ENCODE measurements at regions not wholly inside any gene's neighbourhood (a gene's known extent, or its start where the extent isn't known, plus 50 kb on each side); places are given as distances from the start of the nearest gene placed in this dataset.
"Not testable (repeated sequence)": the region's sequence is repeated elsewhere in the genome, so short reads cannot be mapped to it uniquely, and the experiment has no call there.

DNA sequence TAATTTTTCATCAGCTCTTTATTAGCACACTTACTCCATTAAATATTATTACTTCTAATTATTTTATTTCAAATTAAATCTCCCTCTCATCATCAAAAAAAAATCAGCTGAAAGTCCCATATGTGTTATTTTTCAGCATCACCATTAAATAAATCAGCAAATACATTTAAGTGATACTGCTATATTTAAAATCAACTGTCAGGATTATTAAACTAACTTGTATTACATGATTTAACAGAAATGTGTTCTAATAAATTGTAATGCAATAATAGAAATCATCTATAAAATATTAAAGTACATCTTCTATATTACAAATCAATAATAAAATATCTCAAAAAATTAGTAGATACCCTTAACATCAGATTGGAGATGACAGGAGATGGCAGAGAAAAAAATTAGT lies 538.6 kb upstream of the MIR17HG start:
- DNase-seq (ENCODE audit: low read depth in 4 of 4, low spot score in 3 of 4): no peak

DNA sequence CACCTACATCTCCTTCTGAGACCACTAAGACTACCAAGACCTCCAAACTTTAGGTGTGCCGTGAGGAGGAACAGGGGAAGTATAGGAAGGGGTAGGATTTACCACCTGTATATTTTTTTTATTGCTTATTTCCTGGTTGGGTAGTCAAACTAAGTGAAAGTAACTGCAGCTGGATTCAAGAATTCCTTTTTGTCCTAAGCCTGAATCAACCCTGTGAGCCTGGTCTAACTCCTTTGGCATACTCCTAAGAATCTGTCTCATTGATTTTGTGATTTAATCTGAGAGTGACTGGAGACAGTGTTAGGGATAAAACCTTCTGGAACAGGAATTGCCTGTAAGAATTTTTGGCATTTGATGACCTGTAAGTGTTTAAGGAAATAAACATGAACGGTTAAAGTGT lies 523.5 kb upstream of the MIR17HG start:
- no peak for DNase-seq (ENCODE audit: low read depth in 4 of 4, low spot score in 3 of 4)

DNA sequence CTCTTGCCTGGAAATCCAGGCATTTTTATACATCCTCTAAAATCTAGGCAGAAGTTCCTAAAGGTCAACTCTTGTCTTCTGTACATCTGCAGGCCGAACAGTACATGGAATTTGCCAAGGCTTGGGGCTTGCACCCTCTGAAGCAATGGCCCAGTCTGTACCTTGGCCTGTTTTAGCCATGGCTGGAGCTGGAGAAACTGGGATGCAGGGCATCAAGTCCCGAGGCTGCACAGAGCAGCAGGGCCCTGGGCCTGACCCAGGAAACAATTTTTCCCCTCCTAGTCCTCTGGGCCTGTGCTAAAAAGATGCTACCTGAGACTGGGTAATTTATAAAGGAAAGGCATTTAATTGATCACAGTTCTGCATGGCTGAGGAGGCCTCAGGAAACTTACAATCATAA lies 520.8 kb upstream of the MIR17HG start:
- no peak for DNase-seq (ENCODE audit: low read depth in 4 of 4, low spot score in 3 of 4)

DNA sequence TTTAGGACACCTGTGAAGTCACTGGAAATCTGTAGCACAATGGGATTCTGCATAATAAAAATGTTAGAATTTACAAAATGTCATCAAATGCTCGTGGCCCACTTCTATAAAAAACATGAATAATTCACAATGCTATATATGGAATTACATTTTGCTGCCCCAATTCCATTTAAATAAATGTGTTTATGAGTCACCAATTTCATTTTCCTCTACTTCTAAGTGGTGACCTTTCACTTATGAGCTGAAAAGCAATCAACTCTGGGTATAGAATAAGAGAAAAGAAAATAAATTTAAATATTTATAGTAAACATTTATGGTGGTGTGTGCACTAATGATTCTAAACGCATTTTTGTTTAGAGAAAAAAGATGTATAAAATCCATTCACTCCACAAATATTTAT lies 516.7 kb upstream of the MIR17HG start:
- DNase-seq (ENCODE audit: low read depth in 4 of 4, low spot score in 3 of 4): no peak

DNA sequence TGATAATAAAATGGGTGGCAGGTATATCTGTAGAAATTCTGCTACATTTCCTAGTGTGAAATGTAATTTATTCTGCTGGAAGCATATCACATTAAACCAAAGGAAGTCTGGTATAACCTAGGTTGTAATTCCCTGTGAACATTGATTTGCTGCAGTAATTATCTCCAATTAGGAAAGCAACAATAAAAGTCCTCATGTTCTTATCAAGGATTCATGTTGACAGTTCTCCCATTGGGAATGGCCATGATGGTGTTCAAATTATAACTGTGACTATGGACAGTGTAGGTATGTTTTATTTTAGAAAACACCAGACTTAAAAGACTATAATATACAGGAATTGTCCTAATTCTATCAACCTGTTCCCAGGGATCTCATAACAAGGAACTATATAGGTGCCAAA lies 513.5 kb upstream of the MIR17HG start:
- no peak for DNase-seq (ENCODE audit: low read depth in 4 of 4, low spot score in 3 of 4)

DNA sequence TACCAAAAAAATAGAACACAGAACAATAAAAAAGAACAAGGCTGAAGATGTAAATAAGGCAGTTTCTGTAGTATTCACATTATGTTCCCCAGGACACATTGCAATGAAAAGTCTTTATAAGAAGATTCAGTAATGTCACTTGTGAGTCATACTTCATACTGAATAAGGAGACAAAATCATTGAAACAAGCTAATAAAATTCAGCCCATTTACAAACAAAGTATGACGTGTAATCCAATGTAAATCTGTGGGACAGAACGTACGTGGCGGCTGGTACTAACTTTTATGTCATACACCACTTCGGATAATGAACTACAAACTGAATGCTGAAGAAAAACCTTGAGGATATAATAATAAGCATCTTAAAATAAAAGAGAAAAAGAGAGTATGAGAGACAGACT lies 512.8 kb upstream of the MIR17HG start:
- no peak for DNase-seq (ENCODE audit: low read depth in 4 of 4, low spot score in 3 of 4)

DNA sequence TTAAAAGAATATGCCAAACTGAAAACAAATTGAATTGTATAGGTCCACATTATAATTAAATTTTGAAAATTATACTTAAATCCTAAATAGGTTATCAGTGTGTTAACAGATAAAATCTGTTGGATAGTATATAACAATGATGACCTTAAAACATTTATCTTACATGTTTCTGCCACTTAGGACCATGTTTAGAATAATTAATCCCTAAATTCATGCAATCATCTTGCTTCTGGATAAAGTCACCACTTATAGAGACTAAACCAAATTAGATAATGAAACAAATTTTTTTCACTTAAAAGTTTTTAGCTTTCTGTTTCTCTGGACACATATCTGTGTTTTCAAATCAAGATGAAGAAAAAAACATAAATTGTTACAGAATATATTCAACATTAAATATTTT lies 511.7 kb upstream of the MIR17HG start:
- DNase-seq (ENCODE audit: low read depth in 4 of 4, low spot score in 3 of 4): no peak

DNA sequence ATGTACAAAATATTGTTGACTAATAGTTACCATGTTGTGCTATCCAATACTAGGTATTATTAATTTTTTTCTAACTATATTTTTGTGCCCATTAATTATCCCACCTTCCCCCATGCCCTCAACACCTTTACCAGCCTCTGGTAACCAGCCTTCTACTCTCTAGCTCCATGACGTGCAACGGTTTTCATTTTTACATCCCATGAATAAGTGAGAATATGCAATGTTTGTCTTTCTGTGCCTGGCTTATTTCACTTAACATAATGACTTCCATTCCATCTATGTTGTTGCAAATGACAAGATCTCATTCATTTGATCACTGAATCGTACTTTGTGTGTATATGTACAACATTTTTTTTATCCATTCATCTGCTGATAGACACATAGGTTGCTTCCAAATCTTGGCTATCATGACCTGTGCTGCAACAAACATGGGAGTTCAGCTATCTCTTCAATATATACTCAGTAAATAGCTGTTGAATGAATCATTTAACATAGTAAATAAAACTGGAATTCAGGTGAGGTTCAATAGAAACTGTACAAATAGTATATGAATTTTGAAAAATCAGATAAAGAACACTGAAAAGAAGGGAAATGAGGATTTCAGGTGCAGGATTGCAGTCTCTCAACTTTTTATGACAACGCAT lies 509.0 kb upstream of the MIR17HG start:
- no peak for DNase-seq (ENCODE audit: low read depth in 4 of 4, low spot score in 3 of 4)

DNA sequence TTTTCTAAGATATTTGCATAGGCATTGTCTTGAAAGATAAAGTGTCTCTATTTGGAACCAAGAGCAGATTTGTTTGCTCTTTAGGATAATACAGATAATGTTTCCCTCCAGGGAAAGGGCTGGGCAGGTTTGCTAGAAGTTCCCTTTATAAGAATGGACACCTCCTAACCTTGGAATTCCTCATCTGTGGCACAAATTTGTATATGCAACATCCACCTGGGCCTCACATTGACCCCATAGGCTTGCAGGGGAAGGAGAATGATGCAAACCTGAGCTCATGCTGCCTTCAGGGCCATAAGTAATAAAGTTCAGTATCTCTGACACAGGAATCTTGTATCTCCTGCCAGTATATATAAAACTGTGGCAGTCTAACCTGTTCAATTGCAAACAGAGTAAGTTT lies 508.4 kb upstream of the MIR17HG start:
- DNase-seq (ENCODE audit: low read depth in 4 of 4, low spot score in 3 of 4): no peak

DNA sequence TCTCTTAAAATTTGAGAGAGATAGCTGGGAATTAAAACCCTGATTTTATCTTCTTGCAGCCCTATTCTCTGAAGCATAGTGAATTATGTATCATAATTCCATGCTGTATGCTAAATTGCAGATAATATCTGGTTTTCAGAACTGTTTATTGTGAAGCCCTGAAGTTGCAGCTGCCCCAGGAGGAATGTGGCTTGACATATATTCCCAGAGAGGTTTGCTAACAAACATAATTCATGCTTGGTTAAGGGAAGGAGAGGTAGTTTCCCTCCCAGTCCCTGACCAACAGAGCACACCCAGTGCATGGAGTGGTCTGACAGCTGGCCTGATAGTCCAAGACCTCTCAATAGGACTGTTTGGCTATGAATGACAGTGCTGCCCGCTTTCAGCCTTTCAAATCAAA lies 500.6 kb upstream of the MIR17HG start:
- no peak for DNase-seq (ENCODE audit: low read depth in 4 of 4, low spot score in 3 of 4)

DNA sequence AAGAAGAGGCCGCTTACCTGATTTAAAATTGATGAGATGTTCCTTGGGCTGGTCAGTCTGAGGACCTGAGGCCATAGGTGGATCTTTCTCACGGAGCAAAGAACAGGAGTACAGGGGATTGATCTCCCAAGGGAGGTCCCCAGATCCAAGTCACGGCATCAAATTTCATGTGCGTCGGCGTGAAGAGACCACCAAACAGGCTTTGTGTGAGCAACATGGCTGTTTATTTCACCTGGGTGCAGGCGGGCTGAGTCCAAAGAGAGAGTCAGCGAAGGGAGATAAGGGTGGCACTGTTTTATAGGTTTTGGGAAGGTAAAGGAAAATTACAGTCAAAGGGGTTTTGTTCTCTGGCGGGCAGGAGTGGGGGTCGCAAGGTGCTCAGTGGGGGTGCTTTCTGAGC lies 493.8 kb upstream of the MIR17HG start:
- not testable (repeated sequence) for DNase-seq (ENCODE audit: low read depth in 4 of 4, low spot score in 3 of 4)

DNA sequence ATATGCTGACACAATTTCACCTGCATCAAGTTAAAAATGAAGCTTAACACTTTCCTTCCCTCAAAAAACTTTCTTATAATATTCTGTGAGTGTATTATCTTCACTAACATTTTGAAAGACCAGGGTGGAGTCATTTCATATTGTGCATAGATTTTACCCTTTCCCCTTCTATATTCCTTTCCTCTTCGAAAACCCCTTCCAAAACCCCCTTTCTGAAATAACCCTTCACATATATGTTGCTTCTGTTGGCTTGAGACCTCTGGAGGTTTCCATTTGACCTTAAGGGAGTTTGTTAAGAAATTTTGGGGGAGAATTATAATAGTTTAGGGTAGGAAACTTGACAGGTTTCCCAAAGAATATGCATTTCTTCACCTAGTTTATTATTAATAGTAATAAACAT lies 489.6 kb upstream of the MIR17HG start:
- no peak for DNase-seq (ENCODE audit: low read depth in 4 of 4, low spot score in 3 of 4)

DNA sequence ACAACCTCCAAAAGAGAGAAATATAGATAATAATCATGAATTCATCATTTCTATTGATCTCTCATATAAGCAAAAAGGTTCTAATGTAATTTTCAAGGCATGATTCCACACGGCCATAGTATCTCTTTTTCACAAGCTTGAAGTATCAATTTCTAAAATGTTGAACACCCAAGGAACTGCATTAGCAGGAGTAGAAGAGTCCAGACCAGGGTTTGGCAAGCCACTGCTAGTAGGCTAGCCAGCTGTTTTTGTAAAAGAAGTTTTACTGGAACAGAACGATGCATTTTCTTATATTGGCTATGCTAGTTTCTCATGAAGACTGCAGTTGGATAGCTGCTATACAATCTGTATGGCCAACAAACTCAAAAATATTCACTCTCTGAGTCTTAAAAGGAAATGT lies 481.5 kb upstream of the MIR17HG start:
- DNase-seq (ENCODE audit: low read depth in 4 of 4, low spot score in 3 of 4): no peak

DNA sequence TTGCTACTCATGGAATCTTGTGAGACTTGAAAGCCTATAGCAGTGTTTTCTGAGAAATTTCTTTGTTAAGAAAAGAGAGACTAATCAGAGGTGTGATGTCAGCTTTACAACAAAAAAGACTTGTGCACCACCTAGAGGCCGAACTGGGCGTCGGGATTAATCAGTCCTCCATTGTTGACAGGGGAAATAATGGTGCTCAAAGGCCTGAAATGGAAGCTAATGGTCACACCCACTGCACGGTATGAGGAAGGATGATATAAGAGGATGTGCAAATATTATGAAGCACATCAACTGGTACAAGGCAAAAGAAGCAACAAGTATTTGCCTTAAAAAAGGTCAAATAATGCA lies 480.2 kb upstream of the MIR17HG start:
- DNase-seq (ENCODE audit: low read depth in 4 of 4, low spot score in 3 of 4): peak; percentile 53 to 57 (median 56)

DNA sequence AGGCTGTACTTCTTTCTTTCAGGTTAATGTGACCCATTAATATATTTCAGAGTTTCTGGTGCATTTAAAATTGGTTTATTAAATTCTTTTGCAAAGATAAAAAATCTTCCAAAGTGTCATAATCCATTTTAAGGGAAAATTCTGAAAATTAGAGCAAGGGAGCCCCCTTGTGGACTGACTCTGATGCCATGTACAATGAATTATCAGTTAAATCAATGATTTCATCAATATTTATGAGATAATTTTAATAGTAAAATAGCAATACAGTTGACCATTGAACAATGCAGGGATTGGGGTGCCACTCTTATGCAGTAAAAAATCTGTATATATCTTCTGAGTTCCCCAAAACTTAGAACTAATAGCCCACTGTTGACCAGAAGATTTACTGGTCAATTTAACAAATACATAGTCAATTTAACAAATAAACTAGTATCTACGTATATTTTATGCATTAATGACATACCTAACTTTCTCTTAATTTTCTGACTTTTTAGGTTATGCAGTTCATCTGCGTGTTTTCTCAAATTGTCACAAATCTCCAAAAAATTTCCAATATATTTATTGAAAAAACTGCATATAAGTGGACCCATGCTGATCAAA lies 479.1 kb upstream of the MIR17HG start:
- no peak for DNase-seq (ENCODE audit: low read depth in 4 of 4, low spot score in 3 of 4)

DNA sequence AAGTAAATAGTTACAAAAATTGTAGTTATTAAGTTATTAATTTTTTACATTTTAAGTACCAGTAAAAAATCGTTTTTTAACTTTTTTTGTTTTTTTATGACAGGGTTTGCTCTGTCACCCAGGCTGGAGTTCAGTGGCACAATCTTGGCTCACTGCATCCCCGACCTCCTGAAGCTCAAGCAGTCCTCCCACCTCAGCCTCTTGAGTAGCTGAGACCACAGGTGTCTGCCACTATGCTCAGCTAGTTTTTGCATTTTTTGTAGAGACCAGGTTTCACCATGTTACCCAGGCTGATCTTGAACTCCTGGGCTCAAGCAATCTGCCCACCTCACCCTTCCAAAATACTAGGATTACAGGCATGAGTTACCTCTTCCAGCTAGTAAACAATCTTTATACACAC lies 477.9 kb upstream of the MIR17HG start:
- DNase-seq (ENCODE audit: low read depth in 4 of 4, low spot score in 3 of 4): no peak

DNA sequence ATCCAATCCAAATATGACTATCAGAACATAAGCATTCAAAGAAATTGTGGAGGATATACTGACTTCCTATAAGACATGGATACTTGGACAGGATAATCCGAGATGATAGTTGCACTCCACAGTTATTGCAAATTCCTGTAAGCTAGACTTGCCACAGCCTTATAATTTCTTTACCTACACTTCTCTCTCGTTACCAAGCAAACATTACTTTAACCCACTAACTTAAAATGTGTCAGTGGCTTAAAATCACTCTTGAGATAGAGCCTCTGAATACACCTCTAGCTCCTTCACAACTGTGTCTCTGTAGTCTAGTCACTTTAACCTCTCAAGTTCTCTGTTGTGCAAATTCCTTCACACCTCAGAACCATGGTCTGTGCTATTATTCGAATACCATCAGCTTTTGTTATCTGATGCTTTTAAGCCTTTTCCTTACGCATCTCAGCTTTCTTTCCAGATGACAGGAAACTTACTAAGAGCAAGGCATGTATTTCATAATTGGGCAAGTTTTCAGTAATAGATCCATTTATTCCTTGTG lies 474.9 kb upstream of the MIR17HG start:
- no peak for DNase-seq (ENCODE audit: low read depth in 4 of 4, low spot score in 3 of 4)

DNA sequence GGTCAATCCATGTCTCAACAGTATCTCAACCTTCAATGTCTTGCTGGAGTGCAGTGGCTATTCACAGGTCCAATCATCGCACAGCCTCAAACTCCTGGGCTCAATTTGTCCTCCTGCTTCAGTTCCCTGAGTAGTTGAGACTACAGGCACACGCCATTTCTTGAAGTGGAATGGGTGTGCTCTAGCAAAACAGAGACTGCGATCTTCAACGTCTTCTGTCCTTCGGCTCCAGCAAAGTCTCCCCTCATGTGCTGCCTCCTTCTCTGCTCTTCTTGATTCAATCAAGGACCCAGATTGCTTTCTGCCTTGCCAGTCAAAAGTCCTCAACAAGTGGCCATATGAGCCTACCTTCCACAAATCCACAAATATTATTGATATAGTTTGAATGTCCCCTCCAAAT lies 466.7 kb upstream of the MIR17HG start:
- no peak for DNase-seq (ENCODE audit: low read depth in 4 of 4, low spot score in 3 of 4)

DNA sequence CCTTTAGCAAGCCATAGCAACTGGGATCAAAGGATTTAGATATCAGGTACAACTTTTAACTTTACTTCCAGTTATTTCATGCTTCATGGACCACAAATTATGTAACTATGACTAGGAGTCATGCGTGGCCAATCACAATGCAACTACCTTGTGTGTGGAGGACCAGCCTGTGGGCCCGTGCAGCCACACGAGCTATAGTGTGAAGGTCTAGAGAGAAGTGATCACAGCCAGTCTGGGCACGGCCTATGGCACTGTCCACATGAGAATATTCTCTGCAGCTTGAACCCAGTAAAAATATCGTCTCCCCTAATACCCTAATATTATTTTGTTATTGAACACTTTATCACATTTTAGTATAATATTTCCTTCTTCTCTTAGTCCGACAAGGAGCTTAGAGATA lies 464.9 kb upstream of the MIR17HG start:
- no peak for DNase-seq (ENCODE audit: low read depth in 4 of 4, low spot score in 3 of 4)

DNA sequence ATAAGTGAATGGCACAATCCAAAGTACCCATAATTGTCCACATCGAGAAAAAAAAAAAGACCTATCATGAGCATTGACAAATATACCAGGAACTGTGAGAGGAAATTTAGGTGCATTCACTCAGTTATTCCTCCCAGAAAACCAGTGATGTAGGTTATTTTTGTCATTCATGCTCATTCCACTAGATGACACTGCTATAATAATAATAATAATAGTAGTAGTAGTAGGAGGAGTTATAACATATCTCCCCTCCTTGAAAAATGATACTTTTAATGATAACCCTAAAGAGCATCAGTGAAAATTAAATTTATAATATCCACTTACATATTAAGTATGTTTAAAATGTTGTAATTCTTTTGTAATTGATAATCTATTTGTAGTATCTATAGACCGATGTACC lies 463.9 kb upstream of the MIR17HG start:
- no peak for DNase-seq (ENCODE audit: low read depth in 4 of 4, low spot score in 3 of 4)

DNA sequence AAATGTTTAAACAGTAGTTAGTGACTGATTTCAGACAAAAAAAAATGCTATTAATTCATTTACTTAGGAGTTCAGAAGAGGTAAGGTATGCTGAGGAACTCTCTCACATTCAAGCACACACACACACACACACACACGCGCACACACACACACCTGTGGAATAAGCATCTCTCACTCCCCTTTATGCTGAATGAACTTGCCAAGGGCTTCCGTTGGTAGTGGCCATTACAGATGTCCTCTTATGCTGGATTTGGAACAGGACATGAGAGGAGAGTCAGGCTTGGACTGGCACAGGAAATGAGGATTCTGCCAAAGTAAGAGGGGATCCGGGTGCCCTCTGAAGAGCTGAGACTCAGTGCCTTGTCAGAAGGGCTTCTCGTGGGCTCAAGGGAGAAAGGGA lies 463.4 kb upstream of the MIR17HG start:
- no peak for DNase-seq (ENCODE audit: low read depth in 4 of 4, low spot score in 3 of 4)

DNA sequence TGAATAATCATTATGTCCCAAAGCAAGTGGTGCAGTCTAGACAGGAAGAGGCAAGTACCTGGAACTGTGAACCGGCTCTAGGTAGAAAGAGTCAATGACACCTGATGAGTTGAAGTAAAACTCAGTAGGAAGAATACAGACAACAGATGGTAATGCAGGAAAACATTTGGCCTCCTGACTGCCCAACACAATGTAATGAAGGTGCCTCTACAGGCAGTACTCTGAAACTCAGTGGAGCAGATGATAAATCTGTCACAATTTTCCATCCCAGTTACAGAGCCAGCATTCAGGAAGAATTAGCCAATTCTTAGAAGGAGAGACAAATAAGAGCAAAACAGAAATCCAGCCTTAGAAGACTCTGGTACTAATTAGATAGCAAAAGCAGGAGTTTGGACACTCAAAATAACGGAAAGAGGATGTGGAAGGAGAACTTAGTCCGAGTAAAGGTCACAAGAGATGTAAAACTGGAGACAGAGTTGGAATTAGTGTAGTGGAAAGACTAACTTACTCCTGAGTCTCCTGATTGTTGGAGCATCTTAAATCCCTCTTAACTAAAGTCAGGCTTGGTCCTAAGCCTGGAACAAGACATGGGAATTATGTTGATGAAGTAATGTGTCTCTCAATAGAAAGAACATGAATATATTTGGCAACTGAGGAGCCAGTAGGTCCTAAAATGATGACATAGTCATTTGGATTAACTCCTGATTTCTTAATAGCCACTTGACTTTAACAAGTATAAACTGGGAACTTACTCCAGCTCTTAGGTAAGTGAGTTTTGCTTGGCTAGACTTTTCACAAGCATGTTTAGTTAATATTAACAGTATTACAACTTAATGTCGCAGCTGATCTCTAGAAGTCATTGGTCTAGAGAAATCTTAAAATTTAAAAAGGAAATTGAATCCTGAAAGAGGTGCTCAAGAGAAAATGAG lies 457.3 kb upstream of the MIR17HG start:
- no peak for DNase-seq (ENCODE audit: low read depth in 4 of 4, low spot score in 3 of 4)
